GM21447 (cell line): ENCODE measurements at regions not wholly inside any gene's neighbourhood (a gene's known extent, or its start where the extent isn't known, plus 50 kb on each side); places are given as distances from the start of the nearest gene placed in this dataset.
A peak's percentile ranks its signal among the peaks of the same experiment; 100 is the strongest.
"Not testable (repeated sequence)": the region's sequence is repeated elsewhere in the genome, so short reads cannot be mapped to it uniquely, and the experiment has no call there.

Source experiments
- ATAC-seq: cut with Tn5 transposase; IDR thresholded peaks from one replicate; pipeline ENCODE4 v1.9.1; 2021; ENCODE audit not compliant: unreplicated experiment

GRCh38 chr13:50467156-50468110 lies 376.1 kb downstream of the DLEU7 start:
- ATAC-seq, result no peak

DNA sequence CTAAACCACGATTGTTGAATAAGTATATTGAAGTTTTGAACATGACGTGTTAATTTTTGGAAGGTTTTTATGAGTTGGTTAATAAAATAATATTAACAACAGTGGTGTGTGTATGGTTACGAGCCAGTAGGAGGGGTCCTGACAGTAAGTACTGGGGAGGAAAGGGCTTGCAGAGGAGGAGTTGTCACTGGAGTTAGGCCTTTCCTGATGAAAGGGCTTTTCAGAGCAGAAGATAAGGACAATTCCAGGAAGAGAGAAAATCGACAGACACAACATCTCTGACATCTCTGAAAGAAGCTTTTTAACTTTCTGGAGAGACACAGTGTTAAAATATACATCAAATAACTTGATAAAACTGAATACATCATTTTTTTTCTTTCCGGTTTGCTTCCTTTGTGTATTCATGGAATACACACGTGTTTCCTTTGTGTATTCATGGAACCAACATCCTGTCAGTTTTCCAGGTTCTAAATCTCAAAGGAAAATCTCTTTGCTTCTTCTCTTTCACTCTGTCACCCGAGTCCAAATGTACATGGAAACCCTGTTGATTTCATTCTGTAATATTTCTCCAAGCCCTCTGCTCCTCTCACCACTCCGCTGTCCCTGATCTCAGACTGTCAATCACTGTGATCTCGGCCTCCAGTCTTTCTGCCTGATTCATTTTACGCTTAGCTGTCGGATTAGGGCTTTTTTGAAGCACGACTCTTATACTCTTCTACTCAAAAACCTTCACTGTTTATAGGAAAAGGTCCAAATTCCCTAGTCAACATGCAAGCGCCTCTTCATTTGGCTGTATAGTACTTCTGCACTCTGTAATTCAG lies 374.4 kb downstream of the DLEU7 start:
- ATAC-seq, result no peak

DNA sequence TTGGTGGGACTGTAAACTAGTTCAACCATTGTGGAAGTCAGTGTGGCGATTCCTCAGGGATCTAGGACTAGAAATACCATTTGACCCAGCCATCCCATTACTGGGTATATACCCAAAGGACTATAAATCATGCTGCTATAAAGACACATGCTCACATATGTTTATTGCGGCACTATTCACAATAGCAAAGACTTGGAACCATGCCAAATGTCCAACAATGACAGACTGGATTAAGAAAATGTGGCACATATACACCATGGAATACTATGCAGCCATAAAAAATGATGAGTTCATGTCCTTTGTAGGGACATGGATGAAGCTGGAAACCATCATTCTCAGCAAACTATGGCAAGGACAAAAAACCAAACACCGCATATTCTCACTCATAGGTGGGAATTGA lies 370.4 kb downstream of the DLEU7 start:
- not testable (repeated sequence) for ATAC-seq

DNA sequence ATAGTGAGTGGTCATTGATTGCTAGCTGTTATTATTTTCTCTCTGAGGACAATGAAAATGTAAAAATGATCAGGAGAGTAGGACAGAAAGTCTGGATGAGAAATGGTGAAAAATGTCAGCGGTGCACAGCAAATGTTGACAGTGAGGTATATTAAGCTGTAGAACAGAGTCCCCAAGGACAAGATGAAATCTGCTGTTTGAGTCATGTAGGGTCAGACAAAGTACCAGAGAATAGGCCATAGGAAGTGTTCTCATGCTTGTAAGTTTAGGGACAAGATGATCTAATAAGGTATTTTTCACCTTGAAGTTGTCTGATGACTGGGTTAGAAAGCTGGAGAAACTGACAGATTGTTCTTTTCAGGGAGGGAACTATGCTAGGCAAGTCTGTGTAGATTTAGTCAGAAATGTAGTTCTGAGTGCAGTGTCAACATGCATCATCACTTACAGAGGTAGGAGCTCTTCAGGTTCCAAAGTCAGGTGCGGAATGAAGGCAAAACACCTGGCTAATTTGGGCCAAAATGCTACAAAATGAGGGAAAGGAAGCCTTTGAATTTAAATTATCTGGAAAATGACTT lies 369.3 kb downstream of the DLEU7 start:
- ATAC-seq, result no peak

- no peak for ATAC-seq
Observed at GRCh38 chr13:50476577-50477285, 366.8 kb downstream of the DLEU7 start.

- no peak for ATAC-seq
Observed at GRCh38 chr13:50481936-50482335, 361.6 kb downstream of the DLEU7 start.

DNA sequence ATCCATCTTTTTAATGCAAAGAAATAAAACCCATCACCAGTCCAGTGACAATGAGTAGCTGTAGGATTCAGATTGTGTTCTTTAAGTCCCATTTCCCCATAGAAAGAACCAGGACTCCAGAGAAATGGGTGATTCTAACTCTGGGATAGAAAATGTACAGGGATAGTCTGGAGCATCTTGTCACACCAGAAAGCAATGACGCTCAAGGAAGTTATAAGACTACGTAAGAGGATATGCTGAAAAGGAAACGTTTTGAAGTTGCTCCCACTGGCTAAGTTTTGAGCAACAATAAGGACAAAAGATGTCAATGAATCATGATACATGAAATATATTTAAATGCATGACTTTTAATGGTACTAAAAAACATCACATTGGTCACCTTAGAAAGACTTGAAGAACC lies 360.1 kb downstream of the DLEU7 start:
- ATAC-seq, result no peak

DNA sequence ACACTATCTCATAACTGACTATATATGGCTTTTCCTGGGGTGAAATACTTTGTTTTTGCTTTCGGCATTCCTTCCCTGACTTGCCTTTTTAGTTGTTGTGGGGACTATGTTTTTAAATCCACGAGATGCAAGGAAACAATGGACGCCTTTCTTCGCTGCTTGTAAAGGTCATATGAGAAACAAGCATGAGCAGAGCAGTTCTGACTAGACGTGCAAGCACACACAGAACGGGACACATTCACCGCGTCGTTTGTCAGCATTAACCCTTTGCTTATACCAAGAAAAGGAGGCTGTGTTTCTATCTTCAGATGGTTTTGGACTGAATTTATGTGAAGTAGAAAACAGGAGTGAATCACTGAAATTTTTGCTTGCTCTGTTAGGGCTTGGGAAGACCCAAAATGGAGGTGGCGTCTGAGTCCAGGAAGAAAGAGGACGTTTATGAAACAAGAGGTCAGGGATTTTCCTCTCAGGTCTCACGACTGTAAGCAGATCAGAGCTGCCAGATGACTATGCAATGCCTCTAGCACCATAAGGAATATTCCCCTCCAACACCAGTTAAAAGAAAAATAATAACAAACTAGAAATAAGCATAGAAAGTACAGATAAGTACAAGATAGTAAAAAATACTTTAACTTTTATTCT lies 358.9 kb downstream of the DLEU7 start:
- ATAC-seq, result no peak

GRCh38 chr13:50485979-50486935 lies 357.2 kb downstream of the DLEU7 start:
- ATAC-seq, result no peak

DNA sequence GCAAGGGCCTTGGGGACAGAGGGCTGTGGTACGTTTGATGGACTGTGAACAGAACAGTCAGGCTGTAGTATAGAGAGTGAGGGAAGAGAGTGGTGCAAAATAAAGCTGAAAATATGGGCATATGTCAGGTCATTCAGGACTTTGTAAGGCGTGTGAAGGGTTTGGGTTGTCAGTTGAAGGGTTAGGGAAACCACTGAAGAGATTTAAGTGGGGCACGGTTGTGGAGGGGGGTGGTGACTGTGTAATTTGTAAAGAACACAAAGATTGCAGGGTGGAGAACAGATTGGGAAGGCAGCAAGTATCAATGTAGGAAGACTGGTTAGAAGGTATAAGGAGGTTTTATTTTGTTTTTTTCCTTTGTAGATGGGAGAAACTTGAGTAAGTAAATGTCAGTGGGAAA lies 349.8 kb downstream of the DLEU7 start:
- ATAC-seq, result no peak

DNA sequence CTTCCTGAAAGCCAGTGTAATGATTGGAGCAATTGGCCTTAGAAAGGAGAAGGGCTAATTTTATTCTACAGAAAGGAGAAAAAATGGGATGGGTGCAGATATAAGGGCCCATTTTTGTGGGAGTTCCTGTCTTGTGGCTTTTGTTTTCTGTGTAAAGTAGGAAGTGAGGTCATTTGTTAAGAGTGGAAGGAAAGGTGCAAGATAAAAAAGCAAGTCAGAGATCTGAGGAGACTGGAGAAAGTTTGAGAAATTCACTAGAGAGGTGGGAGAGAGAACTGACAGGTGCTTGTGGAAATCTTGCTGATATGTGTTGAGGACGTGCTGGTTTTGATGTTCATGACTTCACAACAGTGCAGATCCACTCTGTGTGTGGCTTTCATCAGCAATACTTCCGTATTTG lies 349.4 kb downstream of the DLEU7 start:
- no peak for ATAC-seq

DNA sequence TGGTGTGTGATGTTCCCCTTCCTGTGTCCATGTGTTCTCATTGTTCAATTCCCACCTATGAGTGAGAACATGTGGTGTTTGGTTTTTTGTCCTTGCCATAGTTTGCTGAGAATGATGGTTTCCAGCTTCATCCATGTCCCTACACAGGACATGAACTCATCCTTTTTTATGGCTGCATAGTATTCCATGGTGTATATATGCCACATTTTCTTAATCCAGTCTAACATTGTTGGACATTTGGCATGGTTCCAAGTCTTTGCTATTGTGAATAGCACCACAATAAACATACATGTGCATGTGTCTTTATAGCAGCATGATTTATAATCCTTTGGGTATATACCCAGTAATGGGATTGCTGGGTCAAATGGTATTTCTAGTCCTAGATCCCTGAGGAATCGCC lies 340.3 kb downstream of the DLEU7 start:
- ATAC-seq, result not testable (repeated sequence)

- ATAC-seq, result no peak
Observed at GRCh38 chr13:50509167-50509566, 334.3 kb downstream of the DLEU7 start.

- ATAC-seq, result no peak
Observed at GRCh38 chr13:50509771-50510441, 333.6 kb downstream of the DLEU7 start.

DNA sequence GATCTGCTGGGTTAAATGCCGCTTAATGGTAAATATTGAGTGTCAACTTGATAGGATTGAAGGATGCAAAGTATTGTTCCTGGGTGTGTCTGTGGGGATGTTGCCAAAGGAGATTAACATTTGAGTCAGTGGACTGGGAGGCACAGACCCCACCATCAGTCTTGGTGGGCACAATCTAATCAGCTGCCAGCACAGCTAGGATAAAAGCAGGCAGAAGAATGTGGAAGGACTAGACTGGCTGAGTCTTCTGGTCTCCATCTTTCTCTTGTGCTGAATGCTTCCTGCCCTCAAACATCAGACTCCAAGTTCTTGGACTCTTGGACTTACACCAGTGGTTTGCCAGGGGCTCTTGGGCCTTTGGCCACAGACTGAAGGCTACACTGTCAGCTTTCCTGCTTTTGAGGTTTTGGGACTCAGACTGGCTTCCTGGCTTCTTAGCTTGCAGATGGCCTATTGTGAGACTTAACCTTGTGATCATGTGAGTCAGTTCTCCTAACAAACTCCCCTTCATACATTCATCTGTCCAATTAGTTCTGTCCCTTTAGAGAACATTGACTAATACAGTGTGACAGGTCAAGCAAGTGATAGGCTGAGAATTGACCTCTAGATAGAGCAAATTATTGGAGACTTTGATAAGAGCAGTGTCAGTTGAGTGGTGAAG lies 332.5 kb downstream of the DLEU7 start:
- not testable (repeated sequence) for ATAC-seq

GRCh38 chr13:50511877-50512341 lies 331.6 kb downstream of the DLEU7 start:
- ATAC-seq, result peak; percentile 71

GRCh38 chr13:50512474-50513299 lies 330.8 kb downstream of the DLEU7 start:
- peak; percentile 87 for ATAC-seq
